H1 (cell line): ENCODE measurements at regions not wholly inside any gene's neighbourhood (a gene's known extent, or its start where the extent isn't known, plus 50 kb on each side); places are given as distances from the start of the nearest gene placed in this dataset.

ENCODE experiments used
- CTCF ChIA-PET: fragments of 300-600 bp; sonication (Branson Sonifier 250); formaldehyde crosslinking; loops from one replicate; lab custom pipeline; 2021; ENCODE audit not compliant: partially characterized antibody; lab: Charles Lee
- POLR2A ChIA-PET: fragments of 300-600 bp; sonication (Branson Sonifier 250); formaldehyde crosslinking; loops from one replicate; lab custom pipeline; 2021; ENCODE audit warnings: inconsistent platforms; ENCODE audit not compliant: partially characterized antibody; lab: Charles Lee
- DNase-seq, 2 experiments: peaks; one replicate each; pipeline versions ENCODE4 v3.0.0 to v3.0.0-alpha.2; 2010 to 2022; ENCODE audit warnings: low spot score in 2 of 2, low read depth in 1 of 2, mixed read lengths in 1 of 2
- FAIRE-seq: peaks from 2 replicates; lab custom pipeline; 2011; peaks lifted over from hg19 to GRCh38; lab: Jason Lieb, UNC
- H2AFZ ChIP-seq: 2 replicates; pipeline ENCODE4 v1.8.1; 2012; ENCODE audit warnings: low read length, inconsistent platforms
- H2AK5ac ChIP-seq: 2 replicates; pipeline ENCODE4 v1.6.1; 2013; ENCODE audit warnings: low read depth, low read length
- H2BK120ac ChIP-seq: replicated peaks from 2 replicates; pipeline ENCODE3; 2013; ENCODE audit warnings: low read depth, low read length, inconsistent platforms
- H2BK12ac ChIP-seq: 2 replicates; pipeline ENCODE4 v1.6.1; 2013; ENCODE audit warnings: low read depth, low read length
- H2BK15ac ChIP-seq: 2 replicates; pipeline ENCODE4 v1.6.1; 2013; ENCODE audit warnings: low read length
- H2BK20ac ChIP-seq: 2 replicates; pipeline ENCODE4 v1.6.1; 2013; ENCODE audit warnings: low read length
- H2BK5ac ChIP-seq: 2 replicates; pipeline ENCODE4 v1.6.1; 2013; ENCODE audit warnings: low read depth, low read length
- H3K14ac ChIP-seq: 2 replicates; pipeline ENCODE4 v1.6.1; 2013; ENCODE audit warnings: inconsistent platforms; ENCODE audit not compliant: insufficient read length
- H3K18ac ChIP-seq: 2 replicates; pipeline ENCODE4 v1.6.1; 2013; ENCODE audit warnings: low read length; ENCODE audit errors: extremely low read depth
- H3K23ac ChIP-seq: 2 replicates; pipeline ENCODE4 v1.6.1; 2013; ENCODE audit warnings: inconsistent platforms; ENCODE audit not compliant: insufficient read length
- H3K23me2 ChIP-seq: 2 replicates; pipeline ENCODE4 v1.6.1; 2013; ENCODE audit warnings: low read depth, low read length
- H3K27ac ChIP-seq: 2 replicates; pipeline ENCODE4 v1.6.1; 2011; ENCODE audit warnings: low read depth, low read length, inconsistent platforms
- H3K27me3 ChIP-seq, 4 experiments: replicated peaks in 1 of 4; 1 replicate in 1 of 4; 2 replicates in 3 of 4; pipeline versions ENCODE4 v1.6.1 to v1.8.1; 2011 to 2013; ENCODE audit warnings: low read length in 3 of 4, mild to moderate bottlenecking in 3 of 4, inconsistent platforms in 2 of 4, mixed read lengths in 2 of 4, moderate library complexity in 1 of 4; ENCODE audit not compliant: control insufficient read depth in 3 of 4, insufficient read depth in 3 of 4; ENCODE audit errors: extremely low read depth in 1 of 4
- H3K36me3 ChIP-seq, 4 experiments: 2 replicates each; pipeline versions ENCODE4 v1.6.1 to v1.8.1; 2011 to 2013; ENCODE audit warnings: mild to moderate bottlenecking in 4 of 4, low read length in 3 of 4, moderate library complexity in 2 of 4, control low read depth in 1 of 4, inconsistent platforms in 1 of 4; ENCODE audit not compliant: insufficient read depth in 4 of 4, control insufficient read depth in 2 of 4
- H3K4ac ChIP-seq: replicated peaks from 2 replicates; pipeline ENCODE3; 2013; ENCODE audit warnings: low read length, low read depth, mixed read lengths, inconsistent platforms; ENCODE audit not compliant: insufficient read length
- H3K4me1 ChIP-seq, 4 experiments: replicated peaks in 1 of 4; 1 replicate in 1 of 4; 2 replicates in 3 of 4; pipeline versions ENCODE4 v1.6.1 to v1.8.1; 2011 to 2013; ENCODE audit warnings: low read length in 3 of 4, inconsistent platforms in 2 of 4, mixed read lengths in 1 of 4; ENCODE audit not compliant: insufficient read depth in 4 of 4, control insufficient read depth in 3 of 4
- H3K4me2 ChIP-seq, 2 experiments: 2 replicates each; pipeline versions ENCODE4 v1.6.1 to v1.8.1; 2011 to 2013; ENCODE audit warnings: low read depth in 2 of 2, low read length in 2 of 2, control low read depth in 1 of 2, inconsistent platforms in 1 of 2, mild to moderate bottlenecking in 1 of 2; ENCODE audit not compliant: insufficient read depth in 1 of 2
- H3K4me3 ChIP-seq, 4 experiments: fragments of 200-600, 300-600 bp in 1 of 4; sonication (generic), shearing (Covaris generic), sonication (Bioruptor Twin) in 1 of 4; 2 replicates each; pipeline versions ENCODE4 v1.5.1 to v1.8.1; 2011 to 2016; ENCODE audit warnings: low read length in 4 of 4, low read depth in 3 of 4, control low read depth in 2 of 4, inconsistent platforms in 2 of 4, mild to moderate bottlenecking in 2 of 4, mixed read lengths in 1 of 4, moderate library complexity in 1 of 4; ENCODE audit not compliant: insufficient read depth in 2 of 4; ENCODE audit errors: extremely low read depth in 1 of 4
- H3K56ac ChIP-seq: replicated peaks from 2 replicates; pipeline ENCODE3; 2013; ENCODE audit warnings: low read depth, mild to moderate bottlenecking, mixed read lengths, low read length, inconsistent platforms; ENCODE audit not compliant: insufficient read length
- H3K79me1 ChIP-seq: 2 replicates; pipeline ENCODE4 v1.6.1; 2013; ENCODE audit warnings: low read depth, low read length, control low read depth
- H3K79me2 ChIP-seq, 2 experiments: 2 replicates each; pipeline versions ENCODE4 v1.6.1 to v1.8.1; 2012 to 2013; ENCODE audit warnings: low read length in 2 of 2, mild to moderate bottlenecking in 2 of 2, inconsistent platforms in 1 of 2; ENCODE audit not compliant: insufficient read depth in 2 of 2, control insufficient read depth in 1 of 2
- H3K9ac ChIP-seq, 4 experiments: replicated peaks in 1 of 4; 1 replicate in 1 of 4; 2 replicates in 3 of 4; pipeline versions ENCODE4 v1.6.1 to v1.8.1; 2011 to 2013; ENCODE audit warnings: low read depth in 3 of 4, low read length in 3 of 4, control low read depth in 2 of 4, mild to moderate bottlenecking in 2 of 4, moderate library complexity in 2 of 4, inconsistent platforms in 1 of 4; ENCODE audit errors: extremely low read depth in 1 of 4
- H3K9me3 ChIP-seq, 2 experiments: 2 replicates each; pipeline versions ENCODE4 v1.6.1 to v1.8.1; 2012 to 2013; ENCODE audit warnings: mild to moderate bottlenecking in 2 of 2, moderate library complexity in 2 of 2, control low read depth in 1 of 2, inconsistent platforms in 1 of 2, low read depth in 1 of 2, low read length in 1 of 2, mixed read lengths in 1 of 2; ENCODE audit not compliant: insufficient read depth in 2 of 2
- H4K20me1 ChIP-seq, 2 experiments: replicated peaks in 1 of 2; 2 replicates each; pipeline versions ENCODE3 to v1.8.1; 2011 to 2013; ENCODE audit warnings: inconsistent platforms in 2 of 2, low read length in 2 of 2, mild to moderate bottlenecking in 1 of 2; ENCODE audit not compliant: insufficient read depth in 2 of 2, control insufficient read depth in 1 of 2
- H4K5ac ChIP-seq: 2 replicates; pipeline ENCODE4 v1.6.1; 2013; ENCODE audit warnings: low read length, low read depth, mixed read lengths, inconsistent platforms; ENCODE audit not compliant: insufficient read length
- H4K8ac ChIP-seq: 2 replicates; pipeline ENCODE4 v1.8.0; 2013; ENCODE audit warnings: mild to moderate bottlenecking, moderate library complexity, low read length, inconsistent platforms; ENCODE audit not compliant: insufficient read depth; ENCODE audit errors: extremely low read depth
- H4K91ac ChIP-seq: replicated peaks from 2 replicates; pipeline ENCODE3; 2013; ENCODE audit warnings: low read length, mixed read lengths, inconsistent platforms; ENCODE audit not compliant: insufficient read length
- CBX8 ChIP-seq: fragments of 300-800, 300-1000 bp; sonication (generic); IDR thresholded peaks from 2 replicates; pipeline ENCODE4 v1.7.1; 2016; ENCODE audit warnings: low read depth, low read length, borderline replicate concordance
- SAP30 ChIP-seq: fragments of 300-600 bp; sonication (generic); IDR thresholded peaks from 2 replicates; pipeline ENCODE4 v1.7.1; 2012; ENCODE audit warnings: low read length, moderate library complexity, mild to moderate bottlenecking, inconsistent platforms; ENCODE audit not compliant: insufficient read depth, insufficient replicate concordance
- SP4 ChIP-seq: IDR thresholded peaks from 2 replicates; pipeline ENCODE4 v1.6.1; 2012; ENCODE audit warnings: low read length, inconsistent platforms
- TEAD4 ChIP-seq: IDR thresholded peaks from 2 replicates; pipeline ENCODE4 v1.6.1; 2012; ENCODE audit warnings: low read depth, low read length, inconsistent platforms, mixed read lengths
- WGBS, 2 experiments: shearing (Covaris generic) in 1 of 2; methylation state at CpG; one replicate each; pipeline versions ENCODE4 v1.1.6 to v1.1.7; 2013 to 2015; ENCODE audit warnings: low lambda C conversion rate in 2 of 2, mixed read lengths in 2 of 2, inconsistent platforms in 1 of 2, low coverage in 1 of 2, missing lambda C conversion rate in 1 of 2; ENCODE audit not compliant: insufficient replicate concordance in 2 of 2, insufficient coverage in 1 of 2, insufficient read length in 1 of 2; ENCODE audit errors: extremely low coverage in 1 of 2, missing lambda C conversion rate in 1 of 2; 5-methylcytosine and 5-hydroxymethylcytosine counted together

DNA sequence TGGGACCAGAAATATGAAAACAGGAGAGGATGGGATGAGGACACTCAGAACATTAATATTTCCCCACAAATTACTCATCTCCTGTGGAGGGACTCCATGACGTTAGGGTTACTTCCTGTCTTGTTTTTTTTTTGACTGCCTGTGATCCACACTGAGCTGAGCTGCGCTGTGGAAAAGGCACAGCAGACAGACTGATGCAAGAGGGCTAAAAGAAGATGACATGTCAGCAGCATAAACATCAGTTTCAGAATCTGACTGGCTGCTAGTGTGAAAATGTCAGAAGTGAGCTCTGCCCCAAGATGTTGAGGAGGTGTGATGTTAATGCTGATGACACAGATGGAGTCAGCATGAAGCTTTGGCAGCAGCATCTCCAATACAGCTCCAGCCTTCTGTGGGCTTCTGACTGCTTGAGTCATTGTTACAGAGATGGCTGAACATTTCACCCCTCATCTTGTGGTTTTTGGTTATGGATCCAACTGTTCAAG, 286.8 kb downstream of the BLID start:
- TF ChIP-seq CBX8 = no peak
- TF ChIP-seq SAP30 = no peak
- TF ChIP-seq SP4 = no peak
- no peak for TF ChIP-seq TEAD4
- Histone ChIP-seq H3K9me3 (0 out of 4 replicates have a peak, but pooled peaks cover 0 to 4% of the 10 kb centered on the region in 2 experiments), H4K20me1 (no peaks in the 10 kb centered on the region), H3K9ac (no peak overlapping the region), H3K79me2 (no peaks in the 10 kb centered on the region), H3K14ac (no peak overlapping the region), H2AK5ac (no peak overlapping the region), H3K56ac (no peak overlapping the region), H3K36me3 (no peaks in the 10 kb centered on the region), H2BK20ac (no peak overlapping the region), H4K5ac (no peak overlapping the region), H2BK120ac (no peak overlapping the region), H3K18ac (no peak overlapping the region; the same call in 1 of the 2 replicates), H3K27me3 (no peaks in the 10 kb centered on the region), H3K4ac (no peak overlapping the region), H3K4me1 (no peaks in the 10 kb centered on the region), H2BK5ac (no peak overlapping the region), H3K4me2 (no peak overlapping the region), H3K79me1 (no peaks in the 10 kb centered on the region), H2AFZ (no peak overlapping the region), H3K23me2 (no peaks in the 10 kb centered on the region), H4K91ac (no peak overlapping the region), H4K8ac (no peak overlapping the region), H3K23ac (no peak overlapping the region), H2BK15ac (no peak overlapping the region), H2BK12ac (no peak overlapping the region), H3K4me3 (no peak overlapping the region), H3K27ac (no peak overlapping the region)
- ChIA-PET CTCF (no interaction called here), POLR2A (no interaction called here)
- FAIRE-seq (no peak), DNase-seq (no peak)
- 86% methylated on average over 2 of the region's 2 CpGs; no CpG with 5 or more reads in 1 of the 2 experiments for WGBS, 2 experiments
